RKO (cell line): ENCODE measurements at regions not wholly inside any gene's neighbourhood (a gene's known extent, or its start where the extent isn't known, plus 50 kb on each side); places are given as distances from the start of the nearest gene placed in this dataset.

Experiments
- DNase-seq: peaks from one replicate; pipeline ENCODE4 v3.0.0-alpha.2; 2016; ENCODE audit warnings: low spot score

GRCh38 chr20:9919271-9920014 lies 80.6 kb upstream of the PAK5 start:
- DNase-seq: no peak

- no peak for DNase-seq
These were observed 79.5 kb upstream of the PAK5 start for GRCh38 chr20:9918348-9918747.

GRCh38 chr20:9916761-9917160 lies 77.9 kb upstream of the PAK5 start:
- DNase-seq: no peak

GRCh38 chr20:9912858-9913434 lies 74.1 kb upstream of the PAK5 start:
- peak; percentile 65 for DNase-seq

GRCh38 chr20:9912290-9912689 lies 73.4 kb upstream of the PAK5 start:
- no peak for DNase-seq

GRCh38 chr20:9911519-9911918 lies 72.6 kb upstream of the PAK5 start:
- no peak for DNase-seq

GRCh38 chr20:9909167-9909566 lies 70.3 kb upstream of the PAK5 start:
- DNase-seq: no peak

- peak; percentile 46 for DNase-seq
These were observed 64.3 kb upstream of the PAK5 start for GRCh38 chr20:9903048-9903655.

GRCh38 chr20:9889270-9889981 lies 50.5 kb upstream of the PAK5 start:
- DNase-seq: peak; percentile 30
